Natural killer cell treated with Interleukin-12 subunit alpha and Interleukin-12 subunit beta and Interleukin-15 and Interleukin-18, amount 100 ng/mL, for 72 hours (primary cell): ENCODE measurements at regions not wholly inside any gene's neighbourhood (a gene's known extent, or its start where the extent isn't known, plus 50 kb on each side); places are given as distances from the start of the nearest gene placed in this dataset.

Experiments used
- ATAC-seq, 2 donors: fragments of 150-1000 bp; cut with Tn5 transposase in 1 of 2; sonication (Bioruptor Pico), chemical (Tn5 transposase) in 1 of 2; 2 replicates each; pipeline ENCODE4 v1.10.0; 2021
- DNase-seq: peaks from one replicate; pipeline ENCODE4 v3.0.0; 2022; ENCODE audit warnings: low spot score
- H3K27ac Mint-ChIP-seq, 2 donors: 1 replicate in 1 of 2; 2 replicates in 1 of 2; pipeline ENCODE4 v1.8.0; 2022; ENCODE audit warnings: mixed read lengths in 2 of 2, mild to moderate bottlenecking in 1 of 2, moderate library complexity in 1 of 2
- H3K27me3 Mint-ChIP-seq, 2 donors: 1 replicate in 1 of 2; 2 replicates in 1 of 2; pipeline ENCODE4 v1.8.0; 2022; ENCODE audit warnings: mixed read lengths in 2 of 2
- H3K36me3 Mint-ChIP-seq: one replicate; pipeline ENCODE4 v1.8.0; 2022; ENCODE audit warnings: mixed read lengths
- H3K4me1 Mint-ChIP-seq, 2 donors: 1 replicate in 1 of 2; 2 replicates in 1 of 2; pipeline ENCODE4 v1.8.0; 2022; ENCODE audit warnings: low read depth in 2 of 2, mixed read lengths in 2 of 2, mild to moderate bottlenecking in 1 of 2
- H3K4me3 Mint-ChIP-seq: one replicate; pipeline ENCODE4 v1.8.0; 2022; ENCODE audit warnings: mixed read lengths
- H3K9me3 Mint-ChIP-seq: 2 replicates; pipeline ENCODE4 v1.8.0; 2022; ENCODE audit warnings: mixed read lengths

GRCh38 chr20:21653628-21654027 lies 51.8 kb upstream of the PAX1 start:
- H3K27me3 Mint-ChIP-seq, result peaks cover 0 to 4% of the 10 kb centered on the region in 2 donors
- no peak overlapping the region for H3K27ac Mint-ChIP-seq
- ATAC-seq (no peak), DNase-seq (no peak)
- no peaks in the 10 kb centered on the region for H3K4me1 Mint-ChIP-seq
- no peaks in the 10 kb centered on the region for H3K36me3 Mint-ChIP-seq
- peaks cover 12% of the 10 kb centered on the region for H3K9me3 Mint-ChIP-seq
- H3K4me3 Mint-ChIP-seq, result no peak overlapping the region

- DNase-seq, result no peak
- Mint-ChIP-seq H3K9me3 (peaks cover 11% of the 10 kb centered on the region), H3K27me3 (no peaks in the 10 kb centered on the region), H3K4me1 (no peaks in the 10 kb centered on the region), H3K4me3 (no peak overlapping the region), H3K36me3 (peaks cover 4% of the 10 kb centered on the region), H3K27ac (no peak overlapping the region)
- ATAC-seq, result no peak
These were observed 62.0 kb upstream of the PAX1 start for GRCh38 chr20:21643417-21643816.

- peaks cover 11% of the 10 kb centered on the region for H3K9me3 Mint-ChIP-seq
- H3K36me3 Mint-ChIP-seq, result peaks cover 4% of the 10 kb centered on the region
- no peak for DNase-seq
- no peaks in the 10 kb centered on the region for H3K27me3 Mint-ChIP-seq
- no peak overlapping the region for H3K27ac Mint-ChIP-seq
- no peaks in the 10 kb centered on the region for H3K4me1 Mint-ChIP-seq
- no peak for ATAC-seq
- no peak overlapping the region for H3K4me3 Mint-ChIP-seq
These were observed 64.9 kb upstream of the PAX1 start for GRCh38 chr20:21640556-21640955.

GRCh38 chr20:21633829-21634228 lies 71.6 kb upstream of the PAX1 start:
- DNase-seq (no peak), ATAC-seq (no peak)
- Mint-ChIP-seq H3K27ac (no peak overlapping the region), H3K27me3 (peaks cover 4 to 12% of the 10 kb centered on the region in 2 donors), H3K4me3 (no peak overlapping the region), H3K36me3 (no peaks in the 10 kb centered on the region), H3K9me3 (no peaks in the 10 kb centered on the region), H3K4me1 (no peaks in the 10 kb centered on the region)

- H3K4me1 Mint-ChIP-seq, result no peaks in the 10 kb centered on the region
- peaks cover 4 to 12% of the 10 kb centered on the region in 2 donors for H3K27me3 Mint-ChIP-seq
- ATAC-seq (no peak), DNase-seq (no peak)
- H3K36me3 Mint-ChIP-seq, result no peaks in the 10 kb centered on the region
- no peak overlapping the region for H3K27ac Mint-ChIP-seq
- H3K4me3 Mint-ChIP-seq, result no peak overlapping the region
- H3K9me3 Mint-ChIP-seq, result no peaks in the 10 kb centered on the region
These were observed 72.8 kb upstream of the PAX1 start for GRCh38 chr20:21632735-21633053.

GRCh38 chr20:21632031-21632734 lies 73.3 kb upstream of the PAX1 start:
- DNase-seq, result no peak
- Mint-ChIP-seq H3K36me3 (no peaks in the 10 kb centered on the region), H3K4me3 (no peak overlapping the region), H3K4me1 (no peaks in the 10 kb centered on the region), H3K27me3 (peaks cover 4 to 14% of the 10 kb centered on the region in 2 donors), H3K27ac (no peak overlapping the region), H3K9me3 (no peaks in the 10 kb centered on the region)
- no peak for ATAC-seq

GRCh38 chr20:21628800-21629199 lies 76.7 kb upstream of the PAX1 start:
- DNase-seq, result no peak
- no peak overlapping the region for H3K27ac Mint-ChIP-seq
- H3K9me3 Mint-ChIP-seq, result no peaks in the 10 kb centered on the region
- no peaks in the 10 kb centered on the region for H3K4me1 Mint-ChIP-seq
- no peak overlapping the region for H3K4me3 Mint-ChIP-seq
- H3K27me3 Mint-ChIP-seq, result peaks cover 4 to 37% of the 10 kb centered on the region in 2 donors
- no peaks in the 10 kb centered on the region for H3K36me3 Mint-ChIP-seq
- ATAC-seq, result no peak

GRCh38 chr20:21623781-21624094 lies 81.7 kb upstream of the PAX1 start:
- H3K36me3 Mint-ChIP-seq, result no peaks in the 10 kb centered on the region
- no peaks in the 10 kb centered on the region for H3K4me1 Mint-ChIP-seq
- ATAC-seq (no peak), DNase-seq (no peak)
- H3K9me3 Mint-ChIP-seq, result peaks cover 7% of the 10 kb centered on the region
- H3K27ac Mint-ChIP-seq, result no peak overlapping the region
- H3K4me3 Mint-ChIP-seq, result no peak overlapping the region
- peaks cover 3 to 38% of the 10 kb centered on the region in 2 donors for H3K27me3 Mint-ChIP-seq

- Mint-ChIP-seq H3K9me3 (peaks cover 7% of the 10 kb centered on the region), H3K4me3 (no peak overlapping the region), H3K27ac (no peak overlapping the region), H3K36me3 (no peaks in the 10 kb centered on the region), H3K27me3 (peaks cover 3 to 38% of the 10 kb centered on the region in 2 donors), H3K4me1 (no peaks in the 10 kb centered on the region)
- no peak for ATAC-seq
- DNase-seq, result no peak
These were observed 82.2 kb upstream of the PAX1 start for GRCh38 chr20:21623074-21623780.

- H3K4me1 Mint-ChIP-seq, result no peaks in the 10 kb centered on the region
- no peaks in the 10 kb centered on the region for H3K36me3 Mint-ChIP-seq
- DNase-seq (no peak), ATAC-seq (no peak)
- H3K27me3 Mint-ChIP-seq, result peaks cover 6 to 44% of the 10 kb centered on the region in 2 donors
- H3K4me3 Mint-ChIP-seq, result no peak overlapping the region
- peaks cover 7% of the 10 kb centered on the region for H3K9me3 Mint-ChIP-seq
- H3K27ac Mint-ChIP-seq, result no peak overlapping the region
These were observed 83.2 kb upstream of the PAX1 start for GRCh38 chr20:21622097-21622857.

- Mint-ChIP-seq H3K27ac (no peak overlapping the region), H3K4me1 (no peaks in the 10 kb centered on the region), H3K4me3 (no peak overlapping the region), H3K36me3 (no peaks in the 10 kb centered on the region), H3K9me3 (peaks cover 7% of the 10 kb centered on the region), H3K27me3 (peaks cover 15 to 32% of the 10 kb centered on the region in 2 donors)
- DNase-seq (no peak), ATAC-seq (no peak)
These were observed 86.6 kb upstream of the PAX1 start for GRCh38 chr20:21618759-21619416.

- H3K4me1 Mint-ChIP-seq, result no peaks in the 10 kb centered on the region
- H3K36me3 Mint-ChIP-seq, result no peaks in the 10 kb centered on the region
- H3K9me3 Mint-ChIP-seq, result peaks cover 7% of the 10 kb centered on the region
- no peak overlapping the region for H3K27ac Mint-ChIP-seq
- peak in 1 of 2 donors; percentile 61 for ATAC-seq
- no peak overlapping the region for H3K4me3 Mint-ChIP-seq
- no peak for DNase-seq
- H3K27me3 Mint-ChIP-seq, result peaks cover 12 to 27% of the 10 kb centered on the region in 2 donors
These were observed 89.8 kb upstream of the PAX1 start for GRCh38 chr20:21615617-21616080.

GRCh38 chr20:21614980-21615379 lies 90.5 kb upstream of the PAX1 start:
- Mint-ChIP-seq H3K27me3 (peaks cover 12 to 24% of the 10 kb centered on the region in 2 donors), H3K36me3 (no peaks in the 10 kb centered on the region), H3K27ac (no peak overlapping the region), H3K4me3 (no peak overlapping the region), H3K4me1 (no peaks in the 10 kb centered on the region), H3K9me3 (peaks cover 5% of the 10 kb centered on the region)
- ATAC-seq (no peak), DNase-seq (no peak)

GRCh38 chr20:21613512-21613911 lies 92.0 kb upstream of the PAX1 start:
- no peak overlapping the region for H3K27ac Mint-ChIP-seq
- no peak for ATAC-seq
- H3K36me3 Mint-ChIP-seq, result no peaks in the 10 kb centered on the region
- H3K4me1 Mint-ChIP-seq, result no peaks in the 10 kb centered on the region
- DNase-seq, result no peak
- peaks cover 8% of the 10 kb centered on the region for H3K9me3 Mint-ChIP-seq
- peaks cover 15 to 32% of the 10 kb centered on the region in 2 donors for H3K27me3 Mint-ChIP-seq
- no peak overlapping the region for H3K4me3 Mint-ChIP-seq
